ENCODE measurements at regions not wholly inside any gene's neighbourhood (a gene's known extent, or its start where the extent isn't known, plus 50 kb on each side); places are given as distances from the start of the nearest gene placed in this dataset.

- TF ChIP-seq CTCF (IDR thresholded peaks at IDR 0.05; ENCODE audit: insufficient read depth, low read length) = no peak
- TF ChIP-seq POLR2AphosphoS5 (IDR thresholded peaks at IDR 0.05; ENCODE audit: low read depth) = no peak
- no peak for TF ChIP-seq GABPA (IDR thresholded peaks at IDR 0.05; ENCODE audit: low read depth)
- TF ChIP-seq SPI1 (IDR thresholded peaks at IDR 0.05; ENCODE audit: borderline replicate concordance, low read depth) = no peak
These were observed 297.8 kb downstream of the WDR72 start for GRCh38 chr15:53461677-53462076.

All from HL-60 (cell line).